Breast epithelium (tissue), 4 donors: ENCODE measurements at regions not wholly inside any gene's neighbourhood (a gene's known extent, or its start where the extent isn't known, plus 50 kb on each side); places are given as distances from the start of the nearest gene placed in this dataset.

Experiments
- DNase-seq, 2 donors: peaks; one replicate each; pipeline ENCODE4 v3.0.0-alpha.2; 2019; ENCODE audit warnings: low spot score in 2 of 2
- H3K27ac ChIP-seq, 2 donors: fragments of 200-600 bp; sonication (generic) in 1 of 2; one replicate each; pipeline ENCODE4 v1.5.1; 2016 to 2019; ENCODE audit warnings: mild to moderate bottlenecking in 1 of 2
- H3K27me3 ChIP-seq, 2 donors: fragments of 200-600 bp; sonication (generic) in 1 of 2; one replicate each; pipeline versions ENCODE4 v1.5.1 to v1.6.0; 2017 to 2019; ENCODE audit warnings: control low read depth in 1 of 2, mild to moderate bottlenecking in 1 of 2
- H3K36me3 ChIP-seq: fragments of 200-600 bp; one replicate; pipeline ENCODE4 v1.5.1; 2019
- H3K4me1 ChIP-seq, 2 donors: fragments of 200-600 bp; sonication (generic); one replicate each; pipeline ENCODE4 v1.5.1; 2016 to 2019; ENCODE audit warnings: control low read depth in 1 of 2
- H3K4me3 ChIP-seq, 3 donors: fragments of 200-600 bp; sonication (generic); 1 replicate in 2 of 3; 2 replicates in 1 of 3; pipeline ENCODE4 v1.5.1; 2016 to 2019; ENCODE audit warnings: mild to moderate bottlenecking in 3 of 3, moderate library complexity in 2 of 3
- H3K9me3 ChIP-seq, 2 donors: fragments of 200-600 bp; sonication (generic) in 1 of 2; one replicate each; pipeline ENCODE4 v1.5.1; 2016 to 2019; ENCODE audit warnings: control low read depth in 1 of 2
- POLR2A ChIP-seq: fragments of 450-650 bp; IDR thresholded peaks from one replicate; pipeline ENCODE4 v1.6.1; 2016; ENCODE audit warnings: antibody characterized with exemption, mild to moderate bottlenecking, moderate library complexity
- POLR2AphosphoS5 ChIP-seq, 3 donors: sonication (generic); formaldehyde crosslinking; IDR thresholded peaks; one replicate each; pipeline ENCODE4 v1.6.1; 2017; ENCODE audit warnings: antibody characterized with exemption in 3 of 3
- intact Hi-C: fragments of 100-400 bp; cut with DNase I; formaldehyde crosslinking; loops from one replicate; pipeline ENCODE4 v1.15.1; 2023; ENCODE audit warnings: low total_unique reads
- TF ChIP-seq, protein P1 (sequence below), 3 donors: fragments of 450-650 bp; IDR thresholded peaks; one replicate each; pipeline ENCODE4 v1.5.1; 2016 to 2017; ENCODE audit warnings: antibody characterized with exemption in 3 of 3, mild to moderate bottlenecking in 3 of 3, moderate library complexity in 3 of 3

DNA sequence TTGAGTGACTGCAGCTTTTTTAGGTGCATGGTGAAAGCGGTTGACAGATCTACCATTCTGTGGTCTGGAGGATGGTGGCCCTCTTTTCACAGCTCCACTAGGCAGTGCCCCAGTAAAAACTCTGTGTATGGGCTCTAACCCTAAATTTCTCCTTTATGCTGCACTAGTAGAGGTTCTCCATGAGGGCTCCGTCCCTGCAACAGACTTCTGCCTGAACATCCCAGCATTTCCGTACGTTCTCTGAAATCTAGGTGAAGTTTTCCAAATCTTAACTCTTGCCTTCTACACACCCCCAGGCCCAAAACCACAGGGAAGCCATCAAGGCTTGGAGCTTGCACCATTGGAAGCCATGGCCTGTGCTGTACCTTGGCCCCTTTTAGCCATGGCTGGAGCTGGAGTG lies 1898.1 kb upstream of the NUDT12 start:
- Histone ChIP-seq H3K36me3 (no peaks in the 10 kb centered on the region), H3K27me3 (no peaks in the 10 kb centered on the region), H3K4me3 (no peak overlapping the region), H3K4me1 (no peaks in the 10 kb centered on the region), H3K9me3 (peaks cover 9 to 20% of the 10 kb centered on the region in 2 donors), H3K27ac (no peak overlapping the region)
- no peak for DNase-seq
- intact Hi-C loops = no loop called here
- no peak for TF ChIP-seq POLR2AphosphoS5 (IDR thresholded peaks at IDR 0.05)
- no peak for TF ChIP-seq POLR2A
- TF ChIP-seq, protein P1, sequence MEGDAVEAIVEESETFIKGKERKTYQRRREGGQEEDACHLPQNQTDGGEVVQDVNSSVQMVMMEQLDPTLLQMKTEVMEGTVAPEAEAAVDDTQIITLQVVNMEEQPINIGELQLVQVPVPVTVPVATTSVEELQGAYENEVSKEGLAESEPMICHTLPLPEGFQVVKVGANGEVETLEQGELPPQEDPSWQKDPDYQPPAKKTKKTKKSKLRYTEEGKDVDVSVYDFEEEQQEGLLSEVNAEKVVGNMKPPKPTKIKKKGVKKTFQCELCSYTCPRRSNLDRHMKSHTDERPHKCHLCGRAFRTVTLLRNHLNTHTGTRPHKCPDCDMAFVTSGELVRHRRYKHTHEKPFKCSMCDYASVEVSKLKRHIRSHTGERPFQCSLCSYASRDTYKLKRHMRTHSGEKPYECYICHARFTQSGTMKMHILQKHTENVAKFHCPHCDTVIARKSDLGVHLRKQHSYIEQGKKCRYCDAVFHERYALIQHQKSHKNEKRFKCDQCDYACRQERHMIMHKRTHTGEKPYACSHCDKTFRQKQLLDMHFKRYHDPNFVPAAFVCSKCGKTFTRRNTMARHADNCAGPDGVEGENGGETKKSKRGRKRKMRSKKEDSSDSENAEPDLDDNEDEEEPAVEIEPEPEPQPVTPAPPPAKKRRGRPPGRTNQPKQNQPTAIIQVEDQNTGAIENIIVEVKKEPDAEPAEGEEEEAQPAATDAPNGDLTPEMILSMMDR (IDR thresholded peaks at IDR 0.05) = no peak

DNA sequence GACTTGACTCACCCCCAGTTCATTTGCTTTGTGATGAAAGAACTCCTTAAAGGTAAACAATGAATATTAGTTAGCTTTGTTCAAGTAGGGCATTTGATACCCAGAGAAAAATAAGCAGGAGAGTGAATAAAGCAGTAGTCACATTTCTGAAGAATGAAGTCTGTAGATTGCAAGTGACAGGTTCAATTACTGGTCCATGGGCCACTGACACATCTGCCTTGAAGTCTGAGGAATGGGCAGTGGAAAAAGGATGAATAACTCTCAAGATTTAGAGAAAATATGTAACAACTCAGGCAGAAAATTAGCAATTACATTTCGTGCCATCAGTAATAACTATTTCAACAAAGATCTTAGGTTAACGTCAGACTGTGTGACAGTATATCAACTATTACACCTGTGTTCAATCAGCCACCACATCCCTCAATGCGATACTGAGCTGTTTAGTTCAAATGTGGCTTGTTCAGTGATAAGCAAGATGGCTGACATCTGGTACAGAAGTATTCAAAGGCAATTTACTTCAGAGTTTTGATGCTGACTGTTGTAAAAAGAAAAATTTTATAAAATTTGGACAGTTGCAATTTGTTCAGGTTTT lies 1890.7 kb upstream of the NUDT12 start:
- no peak for TF ChIP-seq POLR2AphosphoS5 (IDR thresholded peaks at IDR 0.05)
- TF ChIP-seq, protein P1 (IDR thresholded peaks at IDR 0.05) = no peak
- TF ChIP-seq POLR2A = no peak
- intact Hi-C loops = no loop called here
- H3K27me3 ChIP-seq = no peaks in the 10 kb centered on the region
- H3K4me1 ChIP-seq = no peaks in the 10 kb centered on the region
- H3K9me3 ChIP-seq = no peaks in the 10 kb centered on the region
- H3K27ac ChIP-seq = no peak overlapping the region
- no peak overlapping the region for H3K4me3 ChIP-seq
- H3K36me3 ChIP-seq = no peaks in the 10 kb centered on the region
- no peak for DNase-seq

DNA sequence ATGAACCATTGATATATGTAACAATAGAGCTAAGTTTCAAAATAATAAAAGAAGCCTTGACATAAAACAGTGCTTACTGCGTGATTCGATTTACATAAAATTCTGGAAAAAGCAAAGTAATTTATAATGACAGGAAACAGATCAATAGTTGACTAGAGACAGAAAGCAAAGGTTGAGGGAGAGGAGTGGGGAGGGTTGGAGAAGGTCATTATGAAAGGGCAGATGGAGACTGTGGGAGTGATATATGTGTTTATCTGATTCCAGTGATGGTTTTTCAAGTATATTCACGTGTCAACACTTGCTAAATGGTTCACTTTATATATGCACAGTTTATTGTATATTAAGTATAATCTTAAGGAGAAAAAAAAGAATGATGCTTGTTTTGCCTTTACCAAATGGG lies 1885.7 kb upstream of the NUDT12 start:
- no peaks in the 10 kb centered on the region for H3K9me3 ChIP-seq
- no peaks in the 10 kb centered on the region for H3K27me3 ChIP-seq
- H3K27ac ChIP-seq = no peak overlapping the region
- TF ChIP-seq POLR2A (no peak), POLR2AphosphoS5 (IDR thresholded peaks at IDR 0.05) (no peak)
- TF ChIP-seq, protein P1 (IDR thresholded peaks at IDR 0.05) = no peak
- DNase-seq = no peak
- no peaks in the 10 kb centered on the region for H3K4me1 ChIP-seq
- no peak overlapping the region for H3K4me3 ChIP-seq
- intact Hi-C loops = no loop called here
- no peaks in the 10 kb centered on the region for H3K36me3 ChIP-seq

DNA sequence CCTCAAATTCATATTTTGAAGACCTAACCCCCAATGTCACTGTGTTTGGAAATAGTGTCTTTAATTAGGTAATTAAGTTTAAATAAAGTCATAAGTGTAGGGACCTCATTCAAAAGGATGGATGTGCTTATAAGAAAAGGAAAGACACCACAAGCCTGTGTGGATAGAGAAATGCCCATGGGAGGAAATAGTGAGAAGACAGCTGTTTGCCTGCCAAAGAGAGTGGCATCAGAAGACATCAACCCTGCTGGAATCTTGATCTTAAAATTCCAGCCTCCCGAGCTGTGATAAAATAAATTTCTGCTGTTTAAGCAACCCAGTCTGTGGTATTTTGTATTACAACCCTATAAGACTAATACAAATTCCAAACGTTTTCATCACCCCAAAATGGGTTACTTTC lies 1867.9 kb upstream of the NUDT12 start:
- Histone ChIP-seq H3K9me3 (no peaks in the 10 kb centered on the region), H3K4me1 (no peaks in the 10 kb centered on the region), H3K36me3 (no peaks in the 10 kb centered on the region), H3K4me3 (no peak overlapping the region), H3K27ac (no peak overlapping the region), H3K27me3 (no peaks in the 10 kb centered on the region)
- intact Hi-C loops = no loop called here
- no peak for DNase-seq
- TF ChIP-seq POLR2A = no peak

DNA sequence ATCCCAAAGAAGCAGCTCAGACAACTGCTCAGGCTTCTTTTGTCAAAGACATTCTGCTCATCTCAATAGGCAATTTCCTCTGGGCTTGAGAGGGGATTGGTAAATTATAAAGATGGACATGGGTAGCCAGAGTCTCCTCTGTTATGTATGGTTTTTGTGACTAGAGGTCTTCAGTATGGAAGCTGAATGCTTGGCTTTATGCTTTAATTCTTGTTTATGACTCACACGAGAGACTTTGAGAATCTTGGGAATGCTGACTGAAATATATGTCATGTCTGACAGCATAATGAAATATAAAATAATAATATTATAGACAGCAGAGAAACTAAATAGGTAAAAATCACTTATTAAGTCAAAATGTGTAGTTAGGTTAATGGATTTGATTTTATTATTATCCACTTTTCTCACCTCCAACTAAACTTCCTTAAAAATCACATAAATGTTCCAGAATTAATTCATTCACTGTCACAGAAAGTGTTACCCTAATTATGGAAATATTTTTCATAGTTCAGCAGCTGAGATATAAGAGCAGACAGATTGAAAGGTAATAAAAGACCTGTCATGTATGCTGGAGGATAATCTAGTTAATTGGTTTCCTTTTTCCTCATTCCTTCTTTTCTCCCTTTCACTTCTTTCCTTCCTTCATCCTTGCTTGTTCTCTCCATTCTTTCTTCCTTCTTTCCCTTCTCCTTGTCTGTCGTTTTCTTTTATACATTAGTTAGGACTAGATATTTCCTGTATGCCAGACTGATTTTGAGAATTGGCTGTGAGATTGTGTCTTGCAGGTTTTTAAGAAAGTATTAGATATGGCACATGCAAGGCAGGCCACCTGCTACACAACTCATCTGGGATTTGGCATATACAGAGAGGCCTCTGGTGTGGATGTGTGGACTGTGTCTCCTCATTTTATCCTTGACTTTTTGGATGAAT lies 1866.1 kb upstream of the NUDT12 start:
- H3K27me3 ChIP-seq = no peaks in the 10 kb centered on the region

More for the DNA sequence above, 1866.1 kb upstream of the NUDT12 start:
- no peak for DNase-seq
- H3K4me1 ChIP-seq = no peaks in the 10 kb centered on the region
- TF ChIP-seq POLR2A (no peak), POLR2AphosphoS5 (IDR thresholded peaks at IDR 0.05) (no peak)
- TF ChIP-seq, protein P1 (IDR thresholded peaks at IDR 0.05) = no peak
- no peak overlapping the region for H3K27ac ChIP-seq
- H3K4me3 ChIP-seq = no peak overlapping the region
- no peaks in the 10 kb centered on the region for H3K36me3 ChIP-seq
- H3K9me3 ChIP-seq = no peaks in the 10 kb centered on the region
- intact Hi-C loops = loop anchor here (10.0 kb wide), 1 partner anchor 134 kb away; no protein-coding TSS in a partner anchor
